B cell (primary cell): ENCODE measurements at regions not wholly inside any gene's neighbourhood (a gene's known extent, or its start where the extent isn't known, plus 50 kb on each side); places are given as distances from the start of the nearest gene placed in this dataset.

ENCODE experiments used
- CTCF ChIP-seq: fragments of 200-600 bp; IDR thresholded peaks from one replicate; pipeline ENCODE4 v1.8.0; 2022; ENCODE audit warnings: antibody characterized with exemption, mild to moderate bottlenecking
- EZH2 ChIP-seq: IDR thresholded peaks from 2 replicates; pipeline ENCODE4 v1.6.1; 2012; ENCODE audit warnings: borderline replicate concordance, low read depth, mild to moderate bottlenecking, moderate library complexity, low read length; ENCODE audit not compliant: insufficient read depth, poor library complexity, severe bottlenecking

GRCh38 chr1:82330330-82330729, 529.6 kb downstream of the ADGRL2 start:
- TF ChIP-seq EZH2 (no peak), CTCF (no peak)
